ENCODE measurements at regions not wholly inside any gene's neighbourhood (a gene's known extent, or its start where the extent isn't known, plus 50 kb on each side); places are given as distances from the start of the nearest gene placed in this dataset.

- no peak for TF ChIP-seq ZNF274 (IDR thresholded peaks at IDR 0.05; ENCODE audit: low read depth, low read length)
Observed at GRCh38 chr10:78772486-78772885, 296.3 kb upstream of the ZMIZ1 start.

GRCh38 chr10:78772986-78773530 lies 295.7 kb upstream of the ZMIZ1 start:
- no peak for TF ChIP-seq ZNF274 (IDR thresholded peaks at IDR 0.05; ENCODE audit: low read depth, low read length)
- H3K4me3 ChIP-seq (ENCODE audit: low read length) = no peak overlapping the region

More at GRCh38 chr10:78772486-78772885, 296.3 kb upstream of the ZMIZ1 start:
- H3K4me3 ChIP-seq (ENCODE audit: low read length) = no peak overlapping the region

- no peak for TF ChIP-seq ZNF274 (IDR thresholded peaks at IDR 0.05; ENCODE audit: low read depth, low read length)
Observed at GRCh38 chr10:78774614-78774998, 294.2 kb upstream of the ZMIZ1 start.

GRCh38 chr10:78774999-78775711 lies 293.6 kb upstream of the ZMIZ1 start:
- no peak for TF ChIP-seq ZNF274 (IDR thresholded peaks at IDR 0.05; ENCODE audit: low read depth, low read length)
- no peak overlapping the region for H3K4me3 ChIP-seq (ENCODE audit: low read length)

More at GRCh38 chr10:78774614-78774998, 294.2 kb upstream of the ZMIZ1 start:
- no peak overlapping the region for H3K4me3 ChIP-seq (ENCODE audit: low read length)

GRCh38 chr10:78775891-78776290 lies 292.9 kb upstream of the ZMIZ1 start:
- no peak overlapping the region for H3K4me3 ChIP-seq (ENCODE audit: low read length)
- TF ChIP-seq ZNF274 (IDR thresholded peaks at IDR 0.05; ENCODE audit: low read depth, low read length) = no peak

GRCh38 chr10:78776756-78777155 lies 292.0 kb upstream of the ZMIZ1 start:
- TF ChIP-seq ZNF274 (IDR thresholded peaks at IDR 0.05; ENCODE audit: low read depth, low read length) = no peak
- no peak overlapping the region for H3K4me3 ChIP-seq (ENCODE audit: low read length)

GRCh38 chr10:78777466-78777865 lies 291.3 kb upstream of the ZMIZ1 start:
- H3K4me3 ChIP-seq (ENCODE audit: low read length) = no peak overlapping the region
- TF ChIP-seq ZNF274 (IDR thresholded peaks at IDR 0.05; ENCODE audit: low read depth, low read length) = no peak

GRCh38 chr10:78777867-78778266 lies 290.9 kb upstream of the ZMIZ1 start:
- H3K4me3 ChIP-seq (ENCODE audit: low read length) = no peak overlapping the region
- no peak for TF ChIP-seq ZNF274 (IDR thresholded peaks at IDR 0.05; ENCODE audit: low read depth, low read length)

GRCh38 chr10:78778444-78779338 lies 290.1 kb upstream of the ZMIZ1 start:
- no peak for TF ChIP-seq ZNF274 (IDR thresholded peaks at IDR 0.05; ENCODE audit: low read depth, low read length)
- H3K4me3 ChIP-seq (ENCODE audit: low read length) = no peak overlapping the region

- TF ChIP-seq ZNF274 (IDR thresholded peaks at IDR 0.05; ENCODE audit: low read depth, low read length) = no peak
- H3K4me3 ChIP-seq (ENCODE audit: low read length) = no peak overlapping the region
Observed at GRCh38 chr10:78779339-78779955, 289.3 kb upstream of the ZMIZ1 start.

GRCh38 chr10:78780551-78780961 lies 288.2 kb upstream of the ZMIZ1 start:
- H3K4me3 ChIP-seq (ENCODE audit: low read length) = no peak overlapping the region
- TF ChIP-seq ZNF274 (IDR thresholded peaks at IDR 0.05; ENCODE audit: low read depth, low read length) = no peak

GRCh38 chr10:78781251-78781913 lies 287.4 kb upstream of the ZMIZ1 start:
- TF ChIP-seq ZNF274 (IDR thresholded peaks at IDR 0.05; ENCODE audit: low read depth, low read length) = no peak
- no peak overlapping the region for H3K4me3 ChIP-seq (ENCODE audit: low read length)

GRCh38 chr10:78781991-78782390 lies 286.8 kb upstream of the ZMIZ1 start:
- no peak for TF ChIP-seq ZNF274 (IDR thresholded peaks at IDR 0.05; ENCODE audit: low read depth, low read length)
- H3K4me3 ChIP-seq (ENCODE audit: low read length) = no peak overlapping the region

GRCh38 chr10:78782441-78782840 lies 286.3 kb upstream of the ZMIZ1 start:
- no peak for TF ChIP-seq ZNF274 (IDR thresholded peaks at IDR 0.05; ENCODE audit: low read depth, low read length)
- H3K4me3 ChIP-seq (ENCODE audit: low read length) = no peak overlapping the region

Measured in GM08714 (cell line).